22Rv1 (cell line): ENCODE measurements at regions not wholly inside any gene's neighbourhood (a gene's known extent, or its start where the extent isn't known, plus 50 kb on each side); places are given as distances from the start of the nearest gene placed in this dataset.

Experiments
- H3K27ac ChIP-seq: fragments of 450-650 bp; 2 replicates; pipeline ENCODE4 v1.5.1; 2017
- ZFX ChIP-seq: fragments of 450-650 bp; IDR thresholded peaks from 2 replicates; pipeline ENCODE4 v1.6.1; 2017; ENCODE audit warnings: antibody characterized with exemption, borderline replicate concordance
- TF ChIP-seq, protein P1 (sequence below): fragments of 450-650 bp; IDR thresholded peaks from 2 replicates; pipeline ENCODE4 v1.5.1; 2017; ENCODE audit warnings: mild to moderate bottlenecking

DNA sequence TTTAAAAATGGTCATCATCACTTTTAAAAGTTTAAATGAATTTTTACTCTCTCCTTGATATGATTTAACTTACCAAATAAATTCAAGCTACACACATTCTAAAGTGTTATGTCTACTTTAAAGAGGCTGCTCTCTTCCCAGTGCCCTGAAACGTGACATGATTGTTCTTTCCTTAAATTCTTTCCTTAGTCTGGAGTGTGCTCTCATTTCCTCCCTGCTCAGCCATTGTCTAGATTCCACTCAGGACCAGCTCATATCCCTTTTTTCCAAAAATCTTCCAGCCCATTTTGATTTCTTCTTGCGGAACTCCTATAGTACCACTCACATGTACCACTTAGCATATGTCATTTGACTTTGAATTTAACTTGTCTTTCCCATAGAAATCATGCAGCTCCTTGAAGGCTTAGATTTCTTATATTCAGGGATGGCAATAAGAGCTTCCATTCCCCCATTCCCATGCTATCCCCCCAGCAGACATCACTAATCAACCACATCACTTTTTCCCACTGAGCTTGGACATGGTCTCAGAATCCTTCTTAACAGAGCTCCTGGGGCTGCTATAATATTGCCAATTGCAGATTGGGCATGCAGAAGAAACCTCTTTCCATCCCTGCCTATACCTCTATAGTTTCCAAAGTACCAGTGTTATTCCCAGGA is 54.7 kb upstream of the ITPKB start:
- no peak for TF ChIP-seq ZFX
- TF ChIP-seq, protein P1, sequence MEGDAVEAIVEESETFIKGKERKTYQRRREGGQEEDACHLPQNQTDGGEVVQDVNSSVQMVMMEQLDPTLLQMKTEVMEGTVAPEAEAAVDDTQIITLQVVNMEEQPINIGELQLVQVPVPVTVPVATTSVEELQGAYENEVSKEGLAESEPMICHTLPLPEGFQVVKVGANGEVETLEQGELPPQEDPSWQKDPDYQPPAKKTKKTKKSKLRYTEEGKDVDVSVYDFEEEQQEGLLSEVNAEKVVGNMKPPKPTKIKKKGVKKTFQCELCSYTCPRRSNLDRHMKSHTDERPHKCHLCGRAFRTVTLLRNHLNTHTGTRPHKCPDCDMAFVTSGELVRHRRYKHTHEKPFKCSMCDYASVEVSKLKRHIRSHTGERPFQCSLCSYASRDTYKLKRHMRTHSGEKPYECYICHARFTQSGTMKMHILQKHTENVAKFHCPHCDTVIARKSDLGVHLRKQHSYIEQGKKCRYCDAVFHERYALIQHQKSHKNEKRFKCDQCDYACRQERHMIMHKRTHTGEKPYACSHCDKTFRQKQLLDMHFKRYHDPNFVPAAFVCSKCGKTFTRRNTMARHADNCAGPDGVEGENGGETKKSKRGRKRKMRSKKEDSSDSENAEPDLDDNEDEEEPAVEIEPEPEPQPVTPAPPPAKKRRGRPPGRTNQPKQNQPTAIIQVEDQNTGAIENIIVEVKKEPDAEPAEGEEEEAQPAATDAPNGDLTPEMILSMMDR = no peak
- no peak overlapping the region for H3K27ac ChIP-seq

DNA sequence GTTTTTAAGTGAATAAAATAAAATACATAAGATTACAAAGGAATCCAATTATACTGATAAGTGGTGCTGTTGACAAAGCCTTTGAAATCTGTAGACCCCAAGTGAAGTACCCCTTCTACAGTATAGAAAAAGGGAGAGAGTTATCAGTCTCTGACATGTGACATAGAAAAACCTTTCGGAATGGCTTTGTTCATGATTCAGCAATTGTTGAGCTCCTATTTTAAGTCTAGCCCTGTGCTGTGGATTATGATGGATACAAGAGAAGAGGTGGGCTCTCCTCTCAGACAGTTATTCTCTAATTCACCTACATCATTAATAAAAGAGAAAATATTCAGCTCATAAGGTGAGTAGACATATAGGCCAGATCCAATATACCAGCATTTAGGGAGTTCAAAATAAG is 53.3 kb upstream of the ITPKB start:
- no peak overlapping the region for H3K27ac ChIP-seq
- TF ChIP-seq ZFX = no peak
- TF ChIP-seq, protein P1 = no peak

DNA sequence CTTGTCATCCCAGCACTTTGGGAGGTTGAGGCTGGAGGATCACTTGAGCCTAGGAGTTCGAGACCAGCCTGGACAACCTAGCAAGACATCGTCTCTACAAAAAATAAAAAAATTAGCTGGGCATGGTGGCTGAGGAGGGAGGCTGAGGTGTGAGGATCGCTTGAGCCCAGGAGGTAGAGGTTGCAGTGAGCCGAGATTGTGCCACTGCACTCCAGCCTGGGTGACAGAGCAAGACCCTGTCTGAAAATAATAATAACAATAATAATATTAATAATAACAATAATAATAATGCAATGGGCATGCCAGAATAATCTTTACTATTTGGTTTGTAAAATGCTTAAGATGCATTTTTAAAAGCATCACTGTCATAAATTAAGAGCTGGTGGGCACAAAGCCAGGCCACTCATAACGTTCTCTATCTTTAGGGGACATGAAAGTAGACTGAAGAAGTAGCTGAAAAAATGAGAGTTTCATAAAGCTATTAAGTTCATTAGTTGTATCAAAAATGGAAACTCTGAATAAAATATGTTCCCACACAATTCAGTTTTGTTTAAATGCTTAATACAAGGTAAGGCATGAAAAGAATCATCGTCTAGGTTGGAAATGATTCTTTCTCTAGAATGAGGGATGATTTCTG is 51.6 kb upstream of the ITPKB start:
- no peak for TF ChIP-seq ZFX
- TF ChIP-seq, protein P1 = no peak
- no peak overlapping the region for H3K27ac ChIP-seq

DNA sequence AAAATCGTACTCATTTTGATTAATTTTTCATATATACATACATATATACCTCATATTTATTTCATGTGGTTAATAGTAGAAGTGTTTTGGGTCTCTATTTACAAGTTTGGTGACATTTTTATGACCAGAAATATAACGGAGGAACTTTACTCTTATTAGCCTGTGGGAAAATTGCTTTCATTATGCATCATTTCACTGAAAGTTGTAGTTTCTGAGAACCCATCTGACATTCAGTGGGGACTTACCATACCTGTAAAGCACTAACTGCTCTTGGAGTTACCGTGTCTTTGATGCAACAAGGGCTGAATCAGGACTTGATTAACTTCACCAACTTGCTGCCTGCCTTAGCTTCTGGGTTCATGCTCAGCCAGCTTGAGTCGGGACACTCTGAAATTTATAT is 49.9 kb upstream of the ITPKB start:
- no peak overlapping the region for H3K27ac ChIP-seq
- TF ChIP-seq, protein P1 = no peak
- no peak for TF ChIP-seq ZFX
